HCT116 (cell line): ENCODE measurements at regions not wholly inside any gene's neighbourhood (a gene's known extent, or its start where the extent isn't known, plus 50 kb on each side); places are given as distances from the start of the nearest gene placed in this dataset.

Source experiments
- ATAC-seq: fragments of 200-7000 bp; cut with Tn5 transposase; 2 replicates; pipeline ENCODE4 v1.9.1; 2020; ENCODE audit warnings: mild to moderate bottlenecking, moderate library complexity
- BruUV-seq: library from RNA; stranded (reverse); fragments of 400-500 nt; replicated peaks from 2 replicates; lab custom pipeline; 2021; lab: Mats Ljungman, UMichigan
- CTCF ChIA-PET: fragments of 300-600 bp; sonication (Branson Sonifier 250); formaldehyde crosslinking; loops from one replicate; lab custom pipeline; 2021; ENCODE audit warnings: antibody characterized with exemption; lab: Charles Lee
- POLR2A ChIA-PET: fragments of 300-600, 350-600 bp; sonication (Branson Sonifier 250); formaldehyde crosslinking; loops from one replicate; lab custom pipeline; 2021; ENCODE audit warnings: antibody characterized with exemption; lab: Charles Lee
- RAD21 ChIA-PET, 2 experiments: fragments of 300-600 bp; sonication (Branson Sonifier 250); formaldehyde crosslinking; loops; one replicate each; lab custom pipeline; 2023; ENCODE audit warnings: low total read pairs in 2 of 2; ENCODE audit not compliant: uncharacterized antibody in 2 of 2, unreplicated experiment in 2 of 2, low non-redundant PET in 1 of 2; lab: Charles Lee
- DNase-seq: peaks from one replicate; pipeline ENCODE4 v3.0.0-alpha.2; 2010; ENCODE audit warnings: low read depth, low spot score
- H2AFZ ChIP-seq: fragments of 200-600 bp; shearing (Covaris generic), sonication (generic); 2 replicates; pipeline ENCODE4 v1.6.1; 2017; ENCODE audit warnings: low read depth, mixed run types, mixed read lengths, antibody characterized with exemption, low read length; ENCODE audit not compliant: poor library complexity, severe bottlenecking
- H3K27ac ChIP-seq: 2 replicates; pipeline ENCODE4 v1.5.1; 2012; ENCODE audit warnings: low read depth, low read length
- H3K27me3 ChIP-seq: fragments of 200-600 bp; sonication (generic); 2 replicates; pipeline ENCODE4 v1.6.1; 2016; ENCODE audit warnings: mixed run types, low read length, mixed read lengths; ENCODE audit not compliant: insufficient read depth
- H3K36me3 ChIP-seq, 2 experiments: fragments of 200-500 bp in 1 of 2; fragments of 200-600 bp in 1 of 2; sonication (Bioruptor generic) in 1 of 2; sonication (generic) in 1 of 2; 2 replicates each; pipeline versions ENCODE4 v1.5.1 to v1.6.1; 2014 to 2016; ENCODE audit warnings: low read length in 2 of 2, inconsistent platforms in 1 of 2, mixed read lengths in 1 of 2, mixed run types in 1 of 2; ENCODE audit not compliant: insufficient read depth in 2 of 2, control insufficient read depth in 1 of 2
- H3K4me1 ChIP-seq, 2 experiments: fragments of 200-600 bp in 1 of 2; sonication (generic) in 1 of 2; 2 replicates each; pipeline versions ENCODE4 v1.5.1 to v1.6.1; 2012 to 2017; ENCODE audit warnings: low read length in 2 of 2, inconsistent platforms in 1 of 2, mild to moderate bottlenecking in 1 of 2, mixed read lengths in 1 of 2, mixed run types in 1 of 2, moderate library complexity in 1 of 2; ENCODE audit not compliant: insufficient read depth in 2 of 2, control insufficient read depth in 1 of 2
- H3K4me2 ChIP-seq: fragments of 200-600 bp; sonication (generic); 2 replicates; pipeline ENCODE4 v1.6.1; 2017; ENCODE audit warnings: mixed run types, low read length, mixed read lengths
- H3K4me3 ChIP-seq, 2 experiments: fragments of 200-600 bp in 1 of 2; sonication (generic) in 1 of 2; replicated peaks in 1 of 2; 2 replicates each; pipeline ENCODE4 v1.5.1; 2011 to 2016; ENCODE audit warnings: low read length in 2 of 2, control low read depth in 1 of 2, low read depth in 1 of 2, mild to moderate bottlenecking in 1 of 2, mixed read lengths in 1 of 2, mixed run types in 1 of 2
- H3K79me2 ChIP-seq: fragments of 200-600 bp; sonication (generic); 2 replicates; pipeline ENCODE4 v1.6.1; 2017; ENCODE audit warnings: mild to moderate bottlenecking, mixed run types, low read length, moderate library complexity, mixed read lengths; ENCODE audit not compliant: insufficient read depth
- H3K9ac ChIP-seq: fragments of 200-600 bp; sonication (generic); 2 replicates; pipeline ENCODE4 v1.6.1; 2016; ENCODE audit warnings: low read length, mixed read lengths
- H3K9me2 ChIP-seq: fragments of 200-600 bp; sonication (generic), shearing (Covaris generic); 2 replicates; pipeline ENCODE4 v1.6.1; 2017; ENCODE audit warnings: mixed run types, mild to moderate bottlenecking, moderate library complexity; ENCODE audit not compliant: insufficient read depth
- H3K9me3 ChIP-seq, 2 experiments: fragments of 200-500 bp in 1 of 2; fragments of 200-600 bp in 1 of 2; sonication (Bioruptor generic) in 1 of 2; sonication (generic) in 1 of 2; 2 replicates each; pipeline ENCODE4 v1.6.1; 2014 to 2017; ENCODE audit warnings: low read length in 2 of 2, mixed read lengths in 2 of 2, inconsistent platforms in 1 of 2, low read depth in 1 of 2, mild to moderate bottlenecking in 1 of 2, mixed run types in 1 of 2, moderate library complexity in 1 of 2; ENCODE audit not compliant: control insufficient read depth in 1 of 2, insufficient read depth in 1 of 2
- H4K20me1 ChIP-seq: fragments of 200-600 bp; sonication (generic), shearing (Covaris generic); 2 replicates; pipeline ENCODE4 v1.6.1; 2017; ENCODE audit warnings: mixed run types, mild to moderate bottlenecking, moderate library complexity; ENCODE audit not compliant: insufficient read depth
- CBX3 ChIP-seq: IDR thresholded peaks from 2 replicates; pipeline ENCODE4 v1.6.1; 2012; ENCODE audit warnings: low read depth
- CEBPB ChIP-seq: IDR thresholded peaks from 2 replicates; pipeline ENCODE4 v1.6.1; 2012; ENCODE audit warnings: low read depth
- CTCF ChIP-seq, 3 experiments: fragments of 200-600 bp in 1 of 3; sonication (generic) in 1 of 3; IDR thresholded peaks in 2 of 3; conservative IDR thresholded peaks in 1 of 3; 2 replicates each; pipeline ENCODE4 v1.5.1; 2012 to 2017; ENCODE audit warnings: low read depth in 2 of 3, low read length in 2 of 3, antibody characterized with exemption in 1 of 3, borderline replicate concordance in 1 of 3, control low read depth in 1 of 3, mild to moderate bottlenecking in 1 of 3, mixed read lengths in 1 of 3, mixed run types in 1 of 3, moderate library complexity in 1 of 3; ENCODE audit not compliant: insufficient read depth in 1 of 3
- EGR1 ChIP-seq: IDR thresholded peaks from 2 replicates; pipeline ENCODE4 v1.6.1; 2012; ENCODE audit warnings: low read depth
- ELF1 ChIP-seq: IDR thresholded peaks from 2 replicates; pipeline ENCODE4 v1.6.1; 2012; ENCODE audit warnings: low read depth, borderline replicate concordance
- EZH2 ChIP-seq: fragments of 200-600 bp; sonication (generic); IDR thresholded peaks from 2 replicates; pipeline ENCODE4 v1.6.1; 2017; ENCODE audit warnings: antibody characterized with exemption, mixed run types
- EZH2phosphoT487 ChIP-seq: fragments of 200-600 bp; IDR thresholded peaks from 2 replicates; pipeline ENCODE4 v1.6.1; 2018; ENCODE audit warnings: antibody characterized with exemption, borderline replicate concordance
- FOSL1 ChIP-seq: IDR thresholded peaks from 2 replicates; pipeline ENCODE4 v1.6.1; 2012; ENCODE audit warnings: low read depth
- JUND ChIP-seq: IDR thresholded peaks from 2 replicates; pipeline ENCODE4 v1.6.1; 2012
- MAX ChIP-seq: IDR thresholded peaks from 2 replicates; pipeline ENCODE4 v1.6.1; 2012
- POLR2A ChIP-seq: IDR thresholded peaks from 2 replicates; pipeline ENCODE4 v1.7.0; 2011; ENCODE audit warnings: borderline replicate concordance; ENCODE audit not compliant: insufficient read depth, insufficient read length; ENCODE audit errors: extremely low read depth
- POLR2AphosphoS5 ChIP-seq: IDR thresholded peaks from 2 replicates; pipeline ENCODE4 v1.6.1; 2011; ENCODE audit warnings: mild to moderate bottlenecking, low read depth, low read length, moderate library complexity
- SIN3A ChIP-seq: IDR thresholded peaks from 2 replicates; pipeline ENCODE4 v1.6.1; 2012; ENCODE audit warnings: low read depth
- SP1 ChIP-seq: IDR thresholded peaks from 2 replicates; pipeline ENCODE4 v1.6.1; 2012; ENCODE audit warnings: low read depth
- ZNF274 ChIP-seq: fragments of 200-500 bp; sonication (Bioruptor generic); IDR thresholded peaks from 2 replicates; pipeline ENCODE4 v1.6.1; 2014; ENCODE audit warnings: mild to moderate bottlenecking, low read depth, low read length, inconsistent platforms
- intact Hi-C: fragments of 100-400 bp; cut with micrococcal nuclease; formaldehyde crosslinking; loops from 2 replicates; pipeline ENCODE4 v1.10.0; 2022
- TF ChIP-seq, protein P1 (sequence below): IDR thresholded peaks from 2 replicates; pipeline ENCODE4 v1.6.1; 2012; ENCODE audit warnings: low read depth
- TF ChIP-seq, protein P2 (sequence below): IDR thresholded peaks from 2 replicates; pipeline ENCODE4 v1.6.1; 2012

GRCh38 chr4:138865765-138866164 lies 149.8 kb upstream of the NOCT start (continued):
- no peak for TF ChIP-seq CTCF (IDR thresholded peaks at IDR 0.05 in 2 of 3, conservative IDR thresholded peaks at IDR 0.05 in 1 of 3; ENCODE audit: borderline replicate concordance in 1 of 3, insufficient read depth in 1 of 3, low read depth in 2 of 3, low read length in 2 of 3)

GRCh38 chr4:138864961-138865720 lies 150.4 kb upstream of the NOCT start:
- H3K79me2 ChIP-seq, result no peaks in the 10 kb centered on the region
- ChIA-PET POLR2A (no interaction called here), CTCF (no interaction called here), RAD21 (no interaction called here)
- no peaks in the 10 kb centered on the region for H3K9me3 ChIP-seq
- DNase-seq (no peak), ATAC-seq (no peak)
- no peak overlapping the region for H2AFZ ChIP-seq
- no peaks in the 10 kb centered on the region for H3K27me3 ChIP-seq
- no peak for TF ChIP-seq POLR2A
- no peak for TF ChIP-seq CBX3
- no peak for TF ChIP-seq FOSL1
- no peak for TF ChIP-seq MAX
- TF ChIP-seq, protein P1, sequence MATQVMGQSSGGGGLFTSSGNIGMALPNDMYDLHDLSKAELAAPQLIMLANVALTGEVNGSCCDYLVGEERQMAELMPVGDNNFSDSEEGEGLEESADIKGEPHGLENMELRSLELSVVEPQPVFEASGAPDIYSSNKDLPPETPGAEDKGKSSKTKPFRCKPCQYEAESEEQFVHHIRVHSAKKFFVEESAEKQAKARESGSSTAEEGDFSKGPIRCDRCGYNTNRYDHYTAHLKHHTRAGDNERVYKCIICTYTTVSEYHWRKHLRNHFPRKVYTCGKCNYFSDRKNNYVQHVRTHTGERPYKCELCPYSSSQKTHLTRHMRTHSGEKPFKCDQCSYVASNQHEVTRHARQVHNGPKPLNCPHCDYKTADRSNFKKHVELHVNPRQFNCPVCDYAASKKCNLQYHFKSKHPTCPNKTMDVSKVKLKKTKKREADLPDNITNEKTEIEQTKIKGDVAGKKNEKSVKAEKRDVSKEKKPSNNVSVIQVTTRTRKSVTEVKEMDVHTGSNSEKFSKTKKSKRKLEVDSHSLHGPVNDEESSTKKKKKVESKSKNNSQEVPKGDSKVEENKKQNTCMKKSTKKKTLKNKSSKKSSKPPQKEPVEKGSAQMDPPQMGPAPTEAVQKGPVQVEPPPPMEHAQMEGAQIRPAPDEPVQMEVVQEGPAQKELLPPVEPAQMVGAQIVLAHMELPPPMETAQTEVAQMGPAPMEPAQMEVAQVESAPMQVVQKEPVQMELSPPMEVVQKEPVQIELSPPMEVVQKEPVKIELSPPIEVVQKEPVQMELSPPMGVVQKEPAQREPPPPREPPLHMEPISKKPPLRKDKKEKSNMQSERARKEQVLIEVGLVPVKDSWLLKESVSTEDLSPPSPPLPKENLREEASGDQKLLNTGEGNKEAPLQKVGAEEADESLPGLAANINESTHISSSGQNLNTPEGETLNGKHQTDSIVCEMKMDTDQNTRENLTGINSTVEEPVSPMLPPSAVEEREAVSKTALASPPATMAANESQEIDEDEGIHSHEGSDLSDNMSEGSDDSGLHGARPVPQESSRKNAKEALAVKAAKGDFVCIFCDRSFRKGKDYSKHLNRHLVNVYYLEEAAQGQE, result no peak
- no peak for TF ChIP-seq EZH2phosphoT487
- no peak for TF ChIP-seq POLR2AphosphoS5
- TF ChIP-seq SP1, result no peak
- TF ChIP-seq EZH2, result no peak
- TF ChIP-seq CEBPB, result no peak
- TF ChIP-seq, protein P2, sequence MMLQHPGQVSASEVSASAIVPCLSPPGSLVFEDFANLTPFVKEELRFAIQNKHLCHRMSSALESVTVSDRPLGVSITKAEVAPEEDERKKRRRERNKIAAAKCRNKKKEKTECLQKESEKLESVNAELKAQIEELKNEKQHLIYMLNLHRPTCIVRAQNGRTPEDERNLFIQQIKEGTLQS, result no peak
- TF ChIP-seq EGR1, result no peak
- no peak for TF ChIP-seq SIN3A
- no peak for TF ChIP-seq JUND
- TF ChIP-seq ZNF274, result no peak
- no peak for TF ChIP-seq ELF1
- H3K9me2 ChIP-seq, result no peaks in the 10 kb centered on the region
- intact Hi-C loops, result no loop called here
- H3K4me1 ChIP-seq, result no peaks in the 10 kb centered on the region
- H3K36me3 ChIP-seq, result no peaks in the 10 kb centered on the region
- no peak overlapping the region for H3K9ac ChIP-seq
- BruUV-seq, result no TSS peak
- no peak overlapping the region for H3K27ac ChIP-seq
- H3K4me3 ChIP-seq, result no peak overlapping the region
- H4K20me1 ChIP-seq, result no peaks in the 10 kb centered on the region
- no peak overlapping the region for H3K4me2 ChIP-seq
